CD14-positive monocyte (primary cell): ENCODE measurements at regions not wholly inside any gene's neighbourhood (a gene's known extent, or its start where the extent isn't known, plus 50 kb on each side); places are given as distances from the start of the nearest gene placed in this dataset.

Source experiments
- DNase-seq, 3 donors: peaks; one replicate each; pipeline ENCODE4 v3.0.0-alpha.2; 2011 to 2022
- H2AFZ ChIP-seq: 2 replicates; pipeline ENCODE4 v1.6.0; 2012; ENCODE audit warnings: mild to moderate bottlenecking, low read depth, low read length, inconsistent platforms; ENCODE audit not compliant: insufficient read depth, poor library complexity, severe bottlenecking
- H3K27ac ChIP-seq, 2 donors: 1 replicate in 1 of 2; 2 replicates in 1 of 2; pipeline ENCODE4 v1.5.1; 2012 to 2013; ENCODE audit warnings: low read length in 2 of 2, control low read depth in 1 of 2, inconsistent platforms in 1 of 2, low read depth in 1 of 2, mild to moderate bottlenecking in 1 of 2
- H3K27me3 ChIP-seq, 2 donors: one replicate each; pipeline versions ENCODE4 v1.6.0 to v1.6.1; 2011 to 2013; ENCODE audit warnings: low read length in 2 of 2; ENCODE audit not compliant: control insufficient read depth in 2 of 2, insufficient read depth in 2 of 2
- H3K36me3 ChIP-seq, 2 donors: replicated peaks in 1 of 2; 1 replicate in 1 of 2; 2 replicates in 1 of 2; pipeline versions ENCODE4 v1.5.1 to v1.6.1; 2012 to 2013; ENCODE audit warnings: low read length in 2 of 2, control low read depth in 1 of 2, inconsistent platforms in 1 of 2, mild to moderate bottlenecking in 1 of 2; ENCODE audit not compliant: insufficient read depth in 2 of 2, control insufficient read depth in 1 of 2
- H3K4me1 ChIP-seq, 2 donors: 1 replicate in 1 of 2; 2 replicates in 1 of 2; pipeline versions ENCODE4 v1.5.1 to v1.6.1; 2012 to 2013; ENCODE audit warnings: low read length in 2 of 2, control low read depth in 1 of 2, inconsistent platforms in 1 of 2, mild to moderate bottlenecking in 1 of 2, moderate library complexity in 1 of 2; ENCODE audit not compliant: insufficient read depth in 2 of 2, control insufficient read depth in 1 of 2
- H3K4me2 ChIP-seq: replicated peaks from 2 replicates; pipeline ENCODE3; 2012; ENCODE audit warnings: low read length, moderate library complexity, mild to moderate bottlenecking; ENCODE audit not compliant: poor library complexity, severe bottlenecking; ENCODE audit errors: extremely low read depth
- H3K4me3 ChIP-seq, 3 experiments: fragments of 200-600 bp in 1 of 3; sonication (generic) in 1 of 3; replicated peaks in 1 of 3; 1 replicate in 2 of 3; 2 replicates in 1 of 3; pipeline ENCODE4 v1.5.1; 2011 to 2013; ENCODE audit warnings: low read length in 3 of 3, mild to moderate bottlenecking in 3 of 3, control low read depth in 2 of 3, low read depth in 2 of 3, inconsistent platforms in 1 of 3, moderate library complexity in 1 of 3
- H3K79me2 ChIP-seq: 2 replicates; pipeline ENCODE4 v1.6.0; 2012; ENCODE audit warnings: mild to moderate bottlenecking, control low read depth, inconsistent platforms, low read length, moderate library complexity; ENCODE audit not compliant: insufficient read depth
- H3K9ac ChIP-seq: 2 replicates; pipeline ENCODE4 v1.6.0; 2017; ENCODE audit warnings: low read length, mild to moderate bottlenecking; ENCODE audit not compliant: insufficient read depth, poor library complexity, severe bottlenecking
- H3K9me3 ChIP-seq, 2 donors: replicated peaks in 1 of 2; 1 replicate in 1 of 2; 2 replicates in 1 of 2; pipeline versions ENCODE4 v1.5.1 to v1.6.1; 2012 to 2013; ENCODE audit warnings: low read length in 2 of 2, control low read depth in 1 of 2; ENCODE audit not compliant: control insufficient read depth in 1 of 2, insufficient read depth in 1 of 2
- H4K20me1 ChIP-seq: 2 replicates; pipeline ENCODE4 v1.6.0; 2012; ENCODE audit warnings: mild to moderate bottlenecking, low read length, control low read depth, moderate library complexity; ENCODE audit not compliant: insufficient read depth
- H3K27ac Mint-ChIP-seq, 7 donors: one replicate each; pipeline ENCODE4 v1.8.0; 2020; ENCODE audit warnings: mild to moderate bottlenecking in 7 of 7, mixed read lengths in 7 of 7, moderate library complexity in 6 of 7, inconsistent platforms in 2 of 7
- H3K27me3 Mint-ChIP-seq, 3 donors: one replicate each; pipeline ENCODE4 v1.8.0; 2021 to 2022; ENCODE audit warnings: low read depth in 3 of 3, mild to moderate bottlenecking in 3 of 3, mixed read lengths in 3 of 3, moderate library complexity in 3 of 3, inconsistent platforms in 1 of 3
- H3K36me3 Mint-ChIP-seq, 2 donors: one replicate each; pipeline ENCODE4 v1.8.0; 2020; ENCODE audit warnings: mixed read lengths in 2 of 2, inconsistent platforms in 1 of 2, mild to moderate bottlenecking in 1 of 2
- H3K4me1 Mint-ChIP-seq: one replicate; pipeline ENCODE4 v1.8.0; 2020; ENCODE audit warnings: mild to moderate bottlenecking, mixed read lengths
- H3K4me3 Mint-ChIP-seq, 2 donors: one replicate each; pipeline ENCODE4 v1.8.0; 2020; ENCODE audit warnings: mild to moderate bottlenecking in 2 of 2, mixed read lengths in 2 of 2, moderate library complexity in 1 of 2
- H3K9me3 Mint-ChIP-seq, 7 donors: one replicate each; pipeline ENCODE4 v1.8.0; 2020 to 2022; ENCODE audit warnings: mixed read lengths in 7 of 7, mild to moderate bottlenecking in 6 of 7, moderate library complexity in 6 of 7, inconsistent platforms in 2 of 7
- WGBS: methylation state at CpG from one replicate; pipeline ENCODE4 v1.1.5; 2013; ENCODE audit warnings: missing lambda C conversion rate; ENCODE audit not compliant: insufficient coverage; 5-methylcytosine and 5-hydroxymethylcytosine counted together
- intact Hi-C, 2 donors: fragments of 100-400 bp; cut with micrococcal nuclease; formaldehyde crosslinking; loops; one replicate each; pipeline versions ENCODE4 v1.15.0 to v1.15.1; 2023
- TF ChIP-seq, protein P1 (sequence below): fragments of 200-600 bp; IDR thresholded peaks from one replicate; pipeline ENCODE4 v1.8.0; 2022; ENCODE audit warnings: antibody characterized with exemption, mild to moderate bottlenecking

DNA sequence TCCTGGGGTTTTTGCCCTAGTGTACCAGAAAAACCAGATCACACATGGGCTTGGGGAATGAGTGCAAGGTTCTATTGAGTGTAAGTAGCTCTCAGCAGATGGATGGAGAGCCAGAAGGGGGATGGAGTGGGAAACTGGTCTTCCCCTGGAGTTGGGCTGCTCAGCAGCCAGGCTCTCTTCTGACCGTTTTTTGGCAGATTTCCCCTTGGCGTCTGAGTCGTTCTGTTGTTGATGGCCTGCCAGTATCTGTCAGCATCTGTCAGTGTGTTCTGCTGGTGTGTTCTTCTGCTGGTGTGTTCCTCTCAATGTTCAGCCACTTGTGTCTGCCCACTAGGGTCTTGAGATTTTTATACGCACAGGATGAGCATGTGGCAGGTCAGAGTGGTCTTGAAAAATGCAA, 633.9 kb upstream of the CPEB2 start:
- Histone ChIP-seq H2AFZ (no peak overlapping the region), H4K20me1 (no peaks in the 10 kb centered on the region), H3K4me3 (no peak overlapping the region), H3K36me3 (no peaks in the 10 kb centered on the region), H3K27me3 (no peaks in the 10 kb centered on the region), H3K79me2 (no peaks in the 10 kb centered on the region), H3K4me1 (no peaks in the 10 kb centered on the region), H3K9me3 (no peaks in the 10 kb centered on the region), H3K27ac (no peak overlapping the region), H3K9ac (no peak overlapping the region), H3K4me2 (no peak overlapping the region)
- Mint-ChIP-seq H3K27me3 (no peaks in the 10 kb centered on the region), H3K4me3 (no peak overlapping the region), H3K9me3 (peaks cover 0 to 11% (median 3%) of the 10 kb centered on the region in 7 donors), H3K36me3 (no peaks in the 10 kb centered on the region), H3K27ac (no peak overlapping the region), H3K4me1 (no peaks in the 10 kb centered on the region)
- TF ChIP-seq, protein P1, sequence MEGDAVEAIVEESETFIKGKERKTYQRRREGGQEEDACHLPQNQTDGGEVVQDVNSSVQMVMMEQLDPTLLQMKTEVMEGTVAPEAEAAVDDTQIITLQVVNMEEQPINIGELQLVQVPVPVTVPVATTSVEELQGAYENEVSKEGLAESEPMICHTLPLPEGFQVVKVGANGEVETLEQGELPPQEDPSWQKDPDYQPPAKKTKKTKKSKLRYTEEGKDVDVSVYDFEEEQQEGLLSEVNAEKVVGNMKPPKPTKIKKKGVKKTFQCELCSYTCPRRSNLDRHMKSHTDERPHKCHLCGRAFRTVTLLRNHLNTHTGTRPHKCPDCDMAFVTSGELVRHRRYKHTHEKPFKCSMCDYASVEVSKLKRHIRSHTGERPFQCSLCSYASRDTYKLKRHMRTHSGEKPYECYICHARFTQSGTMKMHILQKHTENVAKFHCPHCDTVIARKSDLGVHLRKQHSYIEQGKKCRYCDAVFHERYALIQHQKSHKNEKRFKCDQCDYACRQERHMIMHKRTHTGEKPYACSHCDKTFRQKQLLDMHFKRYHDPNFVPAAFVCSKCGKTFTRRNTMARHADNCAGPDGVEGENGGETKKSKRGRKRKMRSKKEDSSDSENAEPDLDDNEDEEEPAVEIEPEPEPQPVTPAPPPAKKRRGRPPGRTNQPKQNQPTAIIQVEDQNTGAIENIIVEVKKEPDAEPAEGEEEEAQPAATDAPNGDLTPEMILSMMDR: no peak
- 97% methylated on average over 3 of the region's 4 CpGs for WGBS
- no peak for DNase-seq
- intact Hi-C loops: no loop called here

DNA sequence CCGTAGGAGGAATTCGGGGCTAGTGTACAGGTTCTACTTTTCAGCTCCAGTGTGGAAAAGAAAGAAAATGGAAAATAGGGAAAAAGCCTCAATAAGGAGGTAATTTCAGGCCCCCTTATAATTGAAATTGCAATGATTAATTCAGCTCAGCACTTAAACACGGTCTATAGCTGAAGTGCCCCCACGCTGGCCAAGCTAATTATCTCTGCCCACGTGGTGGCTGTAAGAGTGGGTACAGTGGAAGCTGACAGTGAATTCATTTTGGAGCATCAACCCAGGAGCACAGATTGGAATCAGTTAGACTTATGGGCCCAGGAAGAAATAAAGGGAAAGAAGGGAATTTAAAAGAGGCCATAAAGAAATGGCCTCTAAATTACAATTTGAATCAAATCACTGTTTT, 631.1 kb upstream of the CPEB2 start:
- Mint-ChIP-seq H3K27ac (no peak overlapping the region), H3K4me3 (no peak overlapping the region), H3K36me3 (no peaks in the 10 kb centered on the region), H3K27me3 (no peaks in the 10 kb centered on the region), H3K4me1 (no peaks in the 10 kb centered on the region), H3K9me3 (peaks cover 0 to 6% (median 1%) of the 10 kb centered on the region in 7 donors)
- TF ChIP-seq, protein P1: no peak
- no peak overlapping the region for H3K4me2 ChIP-seq
- H3K36me3 ChIP-seq: no peaks in the 10 kb centered on the region
- no peak overlapping the region for H2AFZ ChIP-seq
- no peak overlapping the region for H3K27ac ChIP-seq
- H3K9me3 ChIP-seq: no peaks in the 10 kb centered on the region
- no peaks in the 10 kb centered on the region for H3K4me1 ChIP-seq
- intact Hi-C loops: no loop called here
- DNase-seq: no peak
- H3K4me3 ChIP-seq: no peak overlapping the region
- H3K27me3 ChIP-seq: no peaks in the 10 kb centered on the region
- H4K20me1 ChIP-seq: no peaks in the 10 kb centered on the region
- WGBS: 100% methylated on average over 3 of the region's 5 CpGs
- H3K79me2 ChIP-seq: no peaks in the 10 kb centered on the region
- no peak overlapping the region for H3K9ac ChIP-seq
